ENCODE measurements at regions not wholly inside any gene's neighbourhood (a gene's known extent, or its start where the extent isn't known, plus 50 kb on each side); places are given as distances from the start of the nearest gene placed in this dataset.

GRCh38 chr12:92025462-92026207 lies 120.0 kb downstream of the BTG1 start:
- TF ChIP-seq CTCF (IDR thresholded peaks at IDR 0.05; ENCODE audit: low read length), result no peak
- TF ChIP-seq EZH2 (IDR thresholded peaks at IDR 0.05; ENCODE audit: borderline replicate concordance, low read length), result no peak
- Histone ChIP-seq H4K20me1 (ENCODE audit: insufficient read depth, low read length) (no peaks in the 10 kb centered on the region), H3K36me3 (ENCODE audit: insufficient read depth, low read length) (no peaks in the 10 kb centered on the region), H3K9me3 (ENCODE audit: low read length) (no peaks in the 10 kb centered on the region), H3K4me1 (ENCODE audit: insufficient read depth, low read length, severe bottlenecking) (peaks cover 5% of the 10 kb centered on the region), H3K4me3 (ENCODE audit: low read depth, low read length, poor library complexity, severe bottlenecking) (no peak overlapping the region), H3K27ac (ENCODE audit: low read depth, low read length, poor library complexity, severe bottlenecking) (no peak overlapping the region), H2AFZ (ENCODE audit: low read length) (no peak overlapping the region), H3K9ac (ENCODE audit: low read length) (no peak overlapping the region), H3K4me2 (ENCODE audit: low read length) (no peak overlapping the region), H3K9me2 (ENCODE audit: low read depth, low read length) (no peaks in the 10 kb centered on the region), H3K79me2 (ENCODE audit: insufficient read depth, low read length) (no peaks in the 10 kb centered on the region), H3K27me3 (ENCODE audit: insufficient read depth, low read length) (no peaks in the 10 kb centered on the region), H3F3A (ENCODE audit: insufficient read depth, low read length) (no peaks in the 10 kb centered on the region)

GRCh38 chr12:92022093-92022492 lies 123.6 kb downstream of the BTG1 start:
- no peaks in the 10 kb centered on the region for H3F3A ChIP-seq (ENCODE audit: insufficient read depth, low read length)
- H3K9me3 ChIP-seq (ENCODE audit: low read length), result no peaks in the 10 kb centered on the region
- no peak overlapping the region for H3K9ac ChIP-seq (ENCODE audit: low read length)
- H3K4me3 ChIP-seq (ENCODE audit: low read depth, low read length, poor library complexity, severe bottlenecking), result no peak overlapping the region
- no peaks in the 10 kb centered on the region for H4K20me1 ChIP-seq (ENCODE audit: insufficient read depth, low read length)
- no peaks in the 10 kb centered on the region for H3K4me1 ChIP-seq (ENCODE audit: insufficient read depth, low read length, severe bottlenecking)
- H3K4me2 ChIP-seq (ENCODE audit: low read length), result no peak overlapping the region
- no peak overlapping the region for H2AFZ ChIP-seq (ENCODE audit: low read length)
- no peaks in the 10 kb centered on the region for H3K79me2 ChIP-seq (ENCODE audit: insufficient read depth, low read length)
- TF ChIP-seq EZH2 (IDR thresholded peaks at IDR 0.05; ENCODE audit: borderline replicate concordance, low read length), result no peak
- TF ChIP-seq CTCF (IDR thresholded peaks at IDR 0.05; ENCODE audit: low read length), result no peak
- no peaks in the 10 kb centered on the region for H3K36me3 ChIP-seq (ENCODE audit: insufficient read depth, low read length)
- H3K27ac ChIP-seq (ENCODE audit: low read depth, low read length, poor library complexity, severe bottlenecking), result no peak overlapping the region
- no peaks in the 10 kb centered on the region for H3K27me3 ChIP-seq (ENCODE audit: insufficient read depth, low read length)
- H3K9me2 ChIP-seq (ENCODE audit: low read depth, low read length), result no peaks in the 10 kb centered on the region

- Histone ChIP-seq H3K9ac (ENCODE audit: low read length) (no peak overlapping the region), H3K4me1 (ENCODE audit: insufficient read depth, low read length, severe bottlenecking) (no peaks in the 10 kb centered on the region), H4K20me1 (ENCODE audit: insufficient read depth, low read length) (no peaks in the 10 kb centered on the region), H3K9me2 (ENCODE audit: low read depth, low read length) (no peaks in the 10 kb centered on the region), H3K4me2 (ENCODE audit: low read length) (no peak overlapping the region), H3K36me3 (ENCODE audit: insufficient read depth, low read length) (no peaks in the 10 kb centered on the region), H3K4me3 (ENCODE audit: low read depth, low read length, poor library complexity, severe bottlenecking) (no peak overlapping the region), H3K27ac (ENCODE audit: low read depth, low read length, poor library complexity, severe bottlenecking) (no peak overlapping the region), H2AFZ (ENCODE audit: low read length) (no peak overlapping the region), H3K9me3 (ENCODE audit: low read length) (no peaks in the 10 kb centered on the region), H3K27me3 (ENCODE audit: insufficient read depth, low read length) (no peaks in the 10 kb centered on the region), H3K79me2 (ENCODE audit: insufficient read depth, low read length) (no peaks in the 10 kb centered on the region), H3F3A (ENCODE audit: insufficient read depth, low read length) (no peaks in the 10 kb centered on the region)
- TF ChIP-seq EZH2 (IDR thresholded peaks at IDR 0.05; ENCODE audit: borderline replicate concordance, low read length) (no peak), CTCF (IDR thresholded peaks at IDR 0.05; ENCODE audit: low read length) (no peak)
Measured at GRCh38 chr12:92021666-92022035, 124.0 kb downstream of the BTG1 start.
